Fibroblast of skin of left quadriceps (primary cell): ENCODE measurements at regions not wholly inside any gene's neighbourhood (a gene's known extent, or its start where the extent isn't known, plus 50 kb on each side); places are given as distances from the start of the nearest gene placed in this dataset.
"Not testable (repeated sequence)": the region's sequence is repeated elsewhere in the genome, so short reads cannot be mapped to it uniquely, and the experiment has no call there.

Experiments
- DNase-seq, 2 experiments: peaks; one replicate each; pipeline ENCODE4 v3.0.0-alpha.2; 2013; ENCODE audit warnings: low read depth in 2 of 2

GRCh38 chr3:86887876-86888275 lies 103.1 kb downstream of the VGLL3 start:
- DNase-seq, result no peak

GRCh38 chr3:86880066-86880465 lies 110.9 kb downstream of the VGLL3 start:
- no peak for DNase-seq

- DNase-seq, result not testable (repeated sequence)
These were observed 114.3 kb downstream of the VGLL3 start for GRCh38 chr3:86876504-86877181.

DNA sequence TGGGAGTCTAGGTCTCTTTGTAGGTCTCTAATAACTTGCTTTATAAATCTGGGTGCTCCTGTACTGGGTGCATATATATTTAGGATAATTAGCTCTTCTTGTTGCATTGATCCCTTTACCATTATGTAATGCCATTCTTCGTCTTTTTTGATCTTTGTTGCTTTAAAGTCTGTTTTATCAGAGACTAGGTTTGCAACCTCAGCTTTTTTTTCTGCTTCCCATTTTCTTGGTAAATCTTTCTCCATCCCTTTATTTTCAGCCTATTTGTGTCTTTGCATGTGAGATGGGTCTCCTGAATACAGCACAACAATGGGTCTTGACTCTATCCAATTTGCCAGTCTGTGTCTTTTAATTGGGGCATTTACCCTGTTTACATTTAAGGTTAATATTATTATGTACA lies 116.2 kb downstream of the VGLL3 start:
- DNase-seq, result not testable (repeated sequence)

DNA sequence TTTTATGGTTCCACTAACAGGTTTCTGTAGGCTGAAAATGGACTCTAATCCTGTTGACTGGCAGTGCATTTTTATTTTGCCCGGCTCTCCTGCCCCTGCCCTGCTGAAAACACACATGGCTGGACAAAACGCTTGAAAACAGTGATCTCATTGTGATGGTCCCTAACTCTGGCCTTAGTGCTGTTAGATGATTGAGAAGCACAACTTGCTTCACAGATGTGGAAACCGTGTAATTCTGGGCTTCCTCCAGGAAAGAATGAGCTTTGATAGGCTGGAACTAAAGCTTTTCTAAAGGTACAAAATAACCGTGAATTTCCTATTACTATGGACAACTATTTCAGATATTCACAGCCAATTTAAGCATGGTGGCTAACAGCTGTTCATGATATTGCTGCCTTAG lies 121.4 kb downstream of the VGLL3 start:
- no peak for DNase-seq

- DNase-seq, result peak; percentile 31 to 35
These were observed 123.0 kb downstream of the VGLL3 start for GRCh38 chr3:86867982-86868381.

DNA sequence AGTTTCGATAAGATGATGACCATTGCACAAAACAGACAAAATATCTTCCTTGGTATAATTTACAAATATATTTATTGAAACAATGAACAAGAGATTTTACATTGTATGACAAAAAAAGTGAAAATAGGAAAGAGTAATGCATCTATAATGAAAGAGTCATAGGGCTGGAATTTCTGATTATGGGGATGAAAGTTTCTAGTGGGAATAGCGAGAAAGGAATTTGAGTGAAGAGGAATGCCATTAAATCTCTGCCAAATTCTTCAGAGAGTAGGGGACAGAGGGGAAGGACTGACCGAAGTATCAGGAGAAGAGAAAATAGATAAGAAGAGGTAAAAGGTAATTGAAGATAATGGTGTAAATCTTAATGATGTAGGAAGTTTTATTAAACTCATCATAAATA lies 125.4 kb downstream of the VGLL3 start:
- DNase-seq, result peak; percentile 47

- no peak for DNase-seq
These were observed 134.2 kb downstream of the VGLL3 start for GRCh38 chr3:86856711-86857110.

GRCh38 chr3:86849991-86850390 lies 141.0 kb downstream of the VGLL3 start:
- DNase-seq, result no peak

GRCh38 chr3:86845726-86846125 lies 145.2 kb downstream of the VGLL3 start:
- no peak for DNase-seq

GRCh38 chr3:86838927-86839326 lies 152.0 kb downstream of the VGLL3 start:
- DNase-seq, result no peak

DNA sequence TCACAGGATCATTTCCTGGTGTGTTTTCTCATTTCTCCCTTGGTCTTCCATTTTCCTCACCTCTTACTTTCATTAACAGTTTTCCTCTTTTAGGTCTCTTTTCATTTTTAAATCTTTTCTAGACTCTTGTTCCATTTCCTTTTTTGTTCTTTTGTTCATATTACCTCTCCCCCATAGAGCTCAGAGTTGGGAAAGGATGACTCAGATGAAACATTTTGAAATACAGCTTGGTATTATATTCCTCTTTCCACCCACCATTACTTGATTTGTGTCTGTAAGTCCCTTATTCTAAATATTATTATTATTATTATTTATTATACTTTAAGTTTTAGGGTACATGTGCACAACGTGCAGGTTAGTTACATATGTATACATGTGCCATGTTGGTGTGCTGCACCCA lies 153.1 kb downstream of the VGLL3 start:
- no peak for DNase-seq

- DNase-seq, result peak; percentile 77 to 82
These were observed 160.4 kb downstream of the VGLL3 start for GRCh38 chr3:86830566-86830965.

DNA sequence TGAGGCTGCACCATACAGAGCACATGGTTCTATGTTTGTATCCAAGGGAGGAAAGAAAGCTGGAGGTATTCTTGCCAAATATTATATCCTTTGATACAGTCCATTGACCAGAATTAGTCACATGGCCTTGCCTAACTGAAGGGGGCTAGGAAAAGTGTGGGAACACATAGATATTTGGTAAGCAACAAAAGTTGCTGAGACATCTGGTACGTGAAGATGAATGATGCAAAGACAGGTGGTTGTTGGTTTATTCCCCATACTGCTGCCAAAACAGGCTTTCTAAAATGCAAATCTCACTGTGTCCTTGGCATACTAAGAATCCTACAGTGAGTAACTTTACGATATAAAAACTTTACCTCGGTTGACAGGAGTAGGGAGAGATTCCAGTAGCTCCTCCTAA lies 162.2 kb downstream of the VGLL3 start:
- DNase-seq, result no peak

GRCh38 chr3:86827582-86827981 lies 163.4 kb downstream of the VGLL3 start:
- DNase-seq, result not testable (repeated sequence)

- DNase-seq, result no peak
These were observed 164.7 kb downstream of the VGLL3 start for GRCh38 chr3:86826292-86826691.

DNA sequence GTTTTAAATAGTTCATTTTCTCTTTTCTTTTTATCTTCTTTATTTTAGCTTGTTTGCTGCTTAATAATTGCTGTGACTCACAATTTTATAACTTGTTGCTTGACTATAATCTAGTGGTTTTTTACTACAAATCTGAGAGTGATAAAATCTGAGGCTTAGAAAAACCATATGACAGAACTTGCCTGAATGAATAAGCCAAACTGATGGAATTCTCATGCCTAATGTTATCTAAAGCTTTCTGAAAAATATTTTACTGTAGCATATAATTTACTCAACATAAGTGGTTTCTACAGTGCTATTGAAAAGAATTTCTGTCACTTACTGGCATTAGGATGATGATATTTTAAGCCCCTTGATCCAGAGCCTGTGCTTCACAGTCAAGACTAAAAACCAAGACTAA lies 175.1 kb downstream of the VGLL3 start:
- peak; percentile 60 to 62 for DNase-seq

DNA sequence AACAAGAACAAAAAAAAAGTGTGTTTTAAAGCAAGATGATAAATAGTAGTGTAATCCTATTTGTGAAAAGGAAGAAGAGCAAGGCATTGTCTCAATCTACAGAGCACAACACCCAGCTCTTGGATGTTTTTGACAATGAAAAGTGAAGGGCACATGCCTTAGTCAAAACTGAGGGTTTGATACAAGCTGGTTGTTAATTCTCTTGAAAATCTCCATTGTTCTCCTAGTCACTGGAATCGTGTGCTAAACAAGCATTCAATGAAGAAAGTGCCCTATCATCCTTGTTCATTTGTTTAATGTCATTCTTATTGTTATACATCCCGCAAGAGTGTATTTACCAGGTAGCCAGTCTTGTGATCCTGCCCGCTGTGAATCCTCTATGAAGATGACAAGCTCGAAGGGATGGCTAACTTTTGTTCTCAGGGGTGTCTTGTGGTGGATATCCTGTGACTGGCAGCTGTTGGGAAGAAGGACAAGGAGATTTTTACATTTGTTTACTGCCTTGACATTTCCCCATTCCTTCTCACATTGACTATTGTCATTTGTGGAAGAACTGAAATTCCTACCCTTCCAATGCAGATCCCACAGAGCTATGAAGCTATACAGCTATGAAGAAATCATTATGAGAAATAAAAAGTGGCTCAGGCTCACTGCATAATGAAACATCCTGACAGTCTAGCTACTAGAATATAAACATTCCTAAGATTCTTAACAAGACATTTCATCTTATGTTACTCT lies 175.9 kb downstream of the VGLL3 start:
- peak; percentile 70 to 75 for DNase-seq

DNA sequence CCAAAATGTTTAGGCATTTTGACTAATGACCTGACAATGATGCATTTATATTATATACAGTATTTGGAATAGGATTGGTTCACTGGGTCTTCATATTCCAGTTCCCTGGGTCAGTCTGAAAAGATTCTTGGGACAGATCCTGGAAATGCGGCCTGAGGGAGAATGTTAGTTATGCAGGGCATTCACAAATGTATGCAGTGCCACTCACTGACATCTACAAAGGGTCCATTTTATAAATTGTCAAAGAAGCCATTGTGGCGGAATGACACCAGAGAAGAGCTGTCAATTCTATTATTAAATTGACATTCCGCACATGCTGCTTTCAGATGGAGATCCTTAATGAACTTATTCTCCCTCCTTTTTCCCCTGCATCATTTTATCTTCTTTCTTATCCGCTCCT lies 176.6 kb downstream of the VGLL3 start:
- DNase-seq, result no peak

DNA sequence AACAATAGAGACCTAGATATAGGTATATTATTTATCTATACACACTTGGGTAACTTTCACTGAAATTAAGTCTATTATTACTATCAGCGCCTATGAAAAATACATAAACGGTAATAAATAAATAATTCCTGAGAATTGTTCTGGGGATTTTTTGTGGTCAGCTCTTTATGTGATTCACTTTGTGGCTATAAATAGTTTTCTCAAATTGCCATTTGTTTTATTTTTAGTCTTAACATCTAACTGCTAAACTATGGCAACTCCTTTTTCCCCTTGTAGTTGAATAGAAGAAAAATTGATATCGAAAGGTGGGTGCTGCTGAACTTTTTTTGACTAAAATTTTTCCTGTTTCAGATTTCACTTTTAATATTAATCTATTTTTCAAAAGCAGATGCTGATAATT lies 189.0 kb downstream of the VGLL3 start:
- DNase-seq, result peak in 1 of 2 experiments; percentile 42

DNA sequence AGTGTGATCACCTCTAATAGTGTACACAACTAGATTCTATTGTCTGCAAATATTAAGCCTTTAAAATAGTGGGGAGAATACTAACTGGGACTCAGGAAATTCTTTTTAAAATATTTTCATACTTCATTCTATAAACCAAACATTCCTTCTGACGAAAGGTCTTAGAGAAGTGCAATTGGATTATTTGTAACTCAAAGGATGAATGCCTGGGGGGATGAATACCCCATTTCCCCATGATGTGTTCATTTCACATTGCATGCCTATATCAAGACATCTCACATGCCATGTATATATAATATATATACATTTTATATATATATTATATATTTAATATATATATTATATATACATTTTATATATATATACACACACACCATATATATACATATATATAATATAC lies 189.9 kb downstream of the VGLL3 start:
- no peak for DNase-seq

DNA sequence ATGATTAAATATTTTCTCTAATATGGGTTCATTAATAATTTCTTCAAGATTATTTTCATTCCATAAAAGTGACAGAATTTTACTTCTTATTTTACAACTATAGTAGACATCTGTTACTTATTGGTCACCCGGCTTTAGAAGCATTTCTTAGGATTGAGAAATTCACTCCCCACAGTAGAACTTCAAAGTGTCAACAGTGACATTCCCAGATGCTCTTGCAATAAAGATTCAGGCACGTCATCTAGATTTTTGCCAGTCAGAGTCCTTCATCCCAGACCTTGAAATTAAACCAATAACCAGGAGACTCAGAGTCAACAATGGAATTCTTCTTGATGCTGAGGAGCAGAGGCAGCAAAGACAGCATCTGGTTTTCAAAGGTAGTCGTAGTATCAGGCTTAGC lies 190.8 kb downstream of the VGLL3 start:
- DNase-seq, result peak; percentile 56 to 58

GRCh38 chr3:86797946-86798345 lies 193.0 kb downstream of the VGLL3 start:
- no peak for DNase-seq
